ENCODE measurements at regions not wholly inside any gene's neighbourhood (a gene's known extent, or its start where the extent isn't known, plus 50 kb on each side); places are given as distances from the start of the nearest gene placed in this dataset.

- no peak for DNase-seq (ENCODE audit: extremely low read depth, low read depth)
- no peak overlapping the region for H3K4me3 ChIP-seq (replicated peaks; ENCODE audit: low read depth, low read length)
- TF ChIP-seq, protein P1, sequence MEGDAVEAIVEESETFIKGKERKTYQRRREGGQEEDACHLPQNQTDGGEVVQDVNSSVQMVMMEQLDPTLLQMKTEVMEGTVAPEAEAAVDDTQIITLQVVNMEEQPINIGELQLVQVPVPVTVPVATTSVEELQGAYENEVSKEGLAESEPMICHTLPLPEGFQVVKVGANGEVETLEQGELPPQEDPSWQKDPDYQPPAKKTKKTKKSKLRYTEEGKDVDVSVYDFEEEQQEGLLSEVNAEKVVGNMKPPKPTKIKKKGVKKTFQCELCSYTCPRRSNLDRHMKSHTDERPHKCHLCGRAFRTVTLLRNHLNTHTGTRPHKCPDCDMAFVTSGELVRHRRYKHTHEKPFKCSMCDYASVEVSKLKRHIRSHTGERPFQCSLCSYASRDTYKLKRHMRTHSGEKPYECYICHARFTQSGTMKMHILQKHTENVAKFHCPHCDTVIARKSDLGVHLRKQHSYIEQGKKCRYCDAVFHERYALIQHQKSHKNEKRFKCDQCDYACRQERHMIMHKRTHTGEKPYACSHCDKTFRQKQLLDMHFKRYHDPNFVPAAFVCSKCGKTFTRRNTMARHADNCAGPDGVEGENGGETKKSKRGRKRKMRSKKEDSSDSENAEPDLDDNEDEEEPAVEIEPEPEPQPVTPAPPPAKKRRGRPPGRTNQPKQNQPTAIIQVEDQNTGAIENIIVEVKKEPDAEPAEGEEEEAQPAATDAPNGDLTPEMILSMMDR (IDR thresholded peaks at IDR 0.05; ENCODE audit: low read depth, low read length, missing control alignments) = no peak
Observed at GRCh38 chr9:105828171-105828570, 133.8 kb downstream of the TMEM38B start.

DNA sequence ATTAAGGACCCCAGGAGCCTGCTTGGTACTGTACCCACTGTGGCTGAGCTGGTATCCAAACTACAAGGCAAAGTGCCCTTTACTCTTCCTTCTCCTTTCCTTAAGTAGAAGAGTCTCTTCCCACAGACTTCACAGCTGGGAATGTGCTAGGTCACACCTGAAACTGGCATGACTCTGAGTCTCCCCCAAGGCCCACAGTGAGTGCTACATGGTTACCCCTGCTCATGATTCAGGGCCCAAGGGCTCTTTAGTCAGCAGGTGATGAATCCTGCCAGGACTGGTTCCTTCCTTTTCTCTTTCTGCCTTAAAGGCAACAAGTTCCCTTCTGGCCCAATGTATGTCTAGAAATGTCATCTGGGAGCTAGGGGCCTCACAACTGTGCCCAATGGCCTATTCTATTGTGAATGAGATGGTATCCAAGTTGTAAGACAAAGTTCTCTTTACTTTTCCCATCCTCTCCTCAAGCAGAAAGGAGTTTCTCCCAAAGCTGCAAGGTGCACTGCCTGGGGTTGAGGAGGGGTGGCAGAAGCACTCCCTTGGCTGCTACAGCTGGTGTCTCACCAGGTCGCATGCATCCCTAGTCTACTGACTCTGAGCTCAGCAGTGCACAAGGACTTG lies 134.4 kb downstream of the TMEM38B start:
- no peak overlapping the region for H3K4me3 ChIP-seq (replicated peaks; ENCODE audit: low read depth, low read length)
- TF ChIP-seq, protein P1 (IDR thresholded peaks at IDR 0.05; ENCODE audit: low read depth, low read length, missing control alignments) = no peak
- no peak for DNase-seq (ENCODE audit: extremely low read depth, low read depth)

GRCh38 chr9:105830461-105830860 lies 136.1 kb downstream of the TMEM38B start:
- TF ChIP-seq, protein P1 (IDR thresholded peaks at IDR 0.05; ENCODE audit: low read depth, low read length, missing control alignments) = no peak
- no peak overlapping the region for H3K4me3 ChIP-seq (replicated peaks; ENCODE audit: low read depth, low read length)
- DNase-seq (ENCODE audit: extremely low read depth, low read depth) = no peak

- no peak overlapping the region for H3K4me3 ChIP-seq (replicated peaks; ENCODE audit: low read depth, low read length)
- DNase-seq (ENCODE audit: extremely low read depth, low read depth) = no peak
- TF ChIP-seq, protein P1 (IDR thresholded peaks at IDR 0.05; ENCODE audit: low read depth, low read length, missing control alignments) = no peak
Observed at GRCh38 chr9:105832096-105832710, 137.9 kb downstream of the TMEM38B start.

GRCh38 chr9:105833271-105833975 lies 139.1 kb downstream of the TMEM38B start:
- DNase-seq (ENCODE audit: extremely low read depth, low read depth) = no peak
- TF ChIP-seq, protein P1 (IDR thresholded peaks at IDR 0.05; ENCODE audit: low read depth, low read length, missing control alignments) = no peak
- no peak overlapping the region for H3K4me3 ChIP-seq (replicated peaks; ENCODE audit: low read depth, low read length)

- DNase-seq (ENCODE audit: extremely low read depth, low read depth) = no peak
- TF ChIP-seq, protein P1 (IDR thresholded peaks at IDR 0.05; ENCODE audit: low read depth, low read length, missing control alignments) = no peak
- H3K4me3 ChIP-seq (replicated peaks; ENCODE audit: low read depth, low read length) = no peak overlapping the region
Observed at GRCh38 chr9:105834404-105834803, 140.1 kb downstream of the TMEM38B start.
